ENCODE measurements at regions not wholly inside any gene's neighbourhood (a gene's known extent, or its start where the extent isn't known, plus 50 kb on each side); places are given as distances from the start of the nearest gene placed in this dataset.

GRCh38 chr16:13550254-13550653 lies 369.7 kb upstream of the ERCC4 start:
- TF ChIP-seq ZNF175 (tag by site-specific recombination; IDR thresholded peaks at IDR 0.05) (no peak), ZNF76 (tag by site-specific recombination; IDR thresholded peaks at IDR 0.05; ENCODE audit: borderline replicate concordance, low read depth) (no peak), ZNF221 (tag by site-specific recombination; IDR thresholded peaks at IDR 0.05; ENCODE audit: borderline replicate concordance) (no peak), ZSCAN30 (tag by site-specific recombination; IDR thresholded peaks at IDR 0.05) (no peak), TCF7L2 (IDR thresholded peaks at IDR 0.05; ENCODE audit: borderline replicate concordance, low read depth, low read length) (no peak), REST (tag by site-specific recombination; IDR thresholded peaks at IDR 0.05) (no peak), ZNF155 (tag by site-specific recombination; IDR thresholded peaks at IDR 0.05) (no peak), ZNF10 (tag by site-specific recombination; IDR thresholded peaks at IDR 0.05) (no peak), HOXD13 (CRISPR knock-in tag; IDR thresholded peaks at IDR 0.05; ENCODE audit: borderline replicate concordance) (no peak), ZNF335 (tag by site-specific recombination; conservative IDR thresholded peaks at IDR 0.05) (no peak), ZNF121 (tag by site-specific recombination; IDR thresholded peaks at IDR 0.05) (no peak), ZFP41 (tag by site-specific recombination; IDR thresholded peaks at IDR 0.05; ENCODE audit: borderline replicate concordance) (no peak), ZNF146 (tag by site-specific recombination; IDR thresholded peaks at IDR 0.05) (no peak), ZNF670 (tag by site-specific recombination; IDR thresholded peaks at IDR 0.05; ENCODE audit: low read depth) (no peak), ZNF792 (tag by site-specific recombination; IDR thresholded peaks at IDR 0.05) (no peak), ZNF530 (tag by site-specific recombination; IDR thresholded peaks at IDR 0.05; ENCODE audit: low read depth) (no peak), ZNF37A (tag by site-specific recombination; IDR thresholded peaks at IDR 0.05) (no peak)
- TF ChIP-seq, protein P1, sequence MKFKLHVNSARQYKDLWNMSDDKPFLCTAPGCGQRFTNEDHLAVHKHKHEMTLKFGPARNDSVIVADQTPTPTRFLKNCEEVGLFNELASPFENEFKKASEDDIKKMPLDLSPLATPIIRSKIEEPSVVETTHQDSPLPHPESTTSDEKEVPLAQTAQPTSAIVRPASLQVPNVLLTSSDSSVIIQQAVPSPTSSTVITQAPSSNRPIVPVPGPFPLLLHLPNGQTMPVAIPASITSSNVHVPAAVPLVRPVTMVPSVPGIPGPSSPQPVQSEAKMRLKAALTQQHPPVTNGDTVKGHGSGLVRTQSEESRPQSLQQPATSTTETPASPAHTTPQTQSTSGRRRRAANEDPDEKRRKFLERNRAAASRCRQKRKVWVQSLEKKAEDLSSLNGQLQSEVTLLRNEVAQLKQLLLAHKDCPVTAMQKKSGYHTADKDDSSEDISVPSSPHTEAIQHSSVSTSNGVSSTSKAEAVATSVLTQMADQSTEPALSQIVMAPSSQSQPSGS (tag by site-specific recombination; IDR thresholded peaks at IDR 0.05; ENCODE audit: low read depth) = no peak
- TF ChIP-seq, protein P2, sequence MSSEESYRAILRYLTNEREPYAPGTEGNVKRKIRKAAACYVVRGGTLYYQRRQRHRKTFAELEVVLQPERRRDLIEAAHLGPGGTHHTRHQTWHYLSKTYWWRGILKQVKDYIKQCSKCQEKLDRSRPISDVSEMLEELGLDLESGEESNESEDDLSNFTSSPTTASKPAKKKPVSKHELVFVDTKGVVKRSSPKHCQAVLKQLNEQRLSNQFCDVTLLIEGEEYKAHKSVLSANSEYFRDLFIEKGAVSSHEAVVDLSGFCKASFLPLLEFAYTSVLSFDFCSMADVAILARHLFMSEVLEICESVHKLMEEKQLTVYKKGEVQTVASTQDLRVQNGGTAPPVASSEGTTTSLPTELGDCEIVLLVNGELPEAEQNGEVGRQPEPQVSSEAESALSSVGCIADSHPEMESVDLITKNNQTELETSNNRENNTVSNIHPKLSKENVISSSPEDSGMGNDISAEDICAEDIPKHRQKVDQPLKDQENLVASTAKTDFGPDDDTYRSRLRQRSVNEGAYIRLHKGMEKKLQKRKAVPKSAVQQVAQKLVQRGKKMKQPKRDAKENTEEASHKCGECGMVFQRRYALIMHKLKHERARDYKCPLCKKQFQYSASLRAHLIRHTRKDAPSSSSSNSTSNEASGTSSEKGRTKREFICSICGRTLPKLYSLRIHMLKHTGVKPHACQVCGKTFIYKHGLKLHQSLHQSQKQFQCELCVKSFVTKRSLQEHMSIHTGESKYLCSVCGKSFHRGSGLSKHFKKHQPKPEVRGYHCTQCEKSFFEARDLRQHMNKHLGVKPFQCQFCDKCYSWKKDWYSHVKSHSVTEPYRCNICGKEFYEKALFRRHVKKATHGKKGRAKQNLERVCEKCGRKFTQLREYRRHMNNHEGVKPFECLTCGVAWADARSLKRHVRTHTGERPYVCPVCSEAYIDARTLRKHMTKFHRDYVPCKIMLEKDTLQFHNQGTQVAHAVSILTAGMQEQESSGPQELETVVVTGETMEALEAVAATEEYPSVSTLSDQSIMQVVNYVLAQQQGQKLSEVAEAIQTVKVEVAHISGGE (tag by site-specific recombination; conservative IDR thresholded peaks at IDR 0.05; ENCODE audit: low read depth) = no peak
- TF ChIP-seq, protein P3, sequence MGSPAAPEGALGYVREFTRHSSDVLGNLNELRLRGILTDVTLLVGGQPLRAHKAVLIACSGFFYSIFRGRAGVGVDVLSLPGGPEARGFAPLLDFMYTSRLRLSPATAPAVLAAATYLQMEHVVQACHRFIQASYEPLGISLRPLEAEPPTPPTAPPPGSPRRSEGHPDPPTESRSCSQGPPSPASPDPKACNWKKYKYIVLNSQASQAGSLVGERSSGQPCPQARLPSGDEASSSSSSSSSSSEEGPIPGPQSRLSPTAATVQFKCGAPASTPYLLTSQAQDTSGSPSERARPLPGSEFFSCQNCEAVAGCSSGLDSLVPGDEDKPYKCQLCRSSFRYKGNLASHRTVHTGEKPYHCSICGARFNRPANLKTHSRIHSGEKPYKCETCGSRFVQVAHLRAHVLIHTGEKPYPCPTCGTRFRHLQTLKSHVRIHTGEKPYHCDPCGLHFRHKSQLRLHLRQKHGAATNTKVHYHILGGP (tag by site-specific recombination; IDR thresholded peaks at IDR 0.05) = no peak
- POLR2A ChIA-PET = interaction anchor here (0.6 kb wide), 1 partner anchor 9 kb away, joined by 3 read pairs; no protein-coding TSS in a partner anchor
- no peaks in the 10 kb centered on the region for H3K36me3 ChIP-seq (ENCODE audit: control insufficient read depth in 2 of 2, insufficient read depth in 1 of 2, low read length in 2 of 2)
- H3K27ac ChIP-seq (ENCODE audit: extremely low read depth, low read depth, low read length) = no peak overlapping the region
- CTCF ChIA-PET = no interaction called here
- no peak overlapping the region for H3K4me3 ChIP-seq (ENCODE audit: low read depth, low read length)
- H3K9me3 ChIP-seq (ENCODE audit: control insufficient read depth, insufficient read depth, low read depth, low read length) = no peaks in the 10 kb centered on the region
- H3K4me1 ChIP-seq (ENCODE audit: control insufficient read depth, insufficient read depth, low read length) = no peaks in the 10 kb centered on the region
